ENCODE measurements at regions not wholly inside any gene's neighbourhood (a gene's known extent, or its start where the extent isn't known, plus 50 kb on each side); places are given as distances from the start of the nearest gene placed in this dataset.

DNA sequence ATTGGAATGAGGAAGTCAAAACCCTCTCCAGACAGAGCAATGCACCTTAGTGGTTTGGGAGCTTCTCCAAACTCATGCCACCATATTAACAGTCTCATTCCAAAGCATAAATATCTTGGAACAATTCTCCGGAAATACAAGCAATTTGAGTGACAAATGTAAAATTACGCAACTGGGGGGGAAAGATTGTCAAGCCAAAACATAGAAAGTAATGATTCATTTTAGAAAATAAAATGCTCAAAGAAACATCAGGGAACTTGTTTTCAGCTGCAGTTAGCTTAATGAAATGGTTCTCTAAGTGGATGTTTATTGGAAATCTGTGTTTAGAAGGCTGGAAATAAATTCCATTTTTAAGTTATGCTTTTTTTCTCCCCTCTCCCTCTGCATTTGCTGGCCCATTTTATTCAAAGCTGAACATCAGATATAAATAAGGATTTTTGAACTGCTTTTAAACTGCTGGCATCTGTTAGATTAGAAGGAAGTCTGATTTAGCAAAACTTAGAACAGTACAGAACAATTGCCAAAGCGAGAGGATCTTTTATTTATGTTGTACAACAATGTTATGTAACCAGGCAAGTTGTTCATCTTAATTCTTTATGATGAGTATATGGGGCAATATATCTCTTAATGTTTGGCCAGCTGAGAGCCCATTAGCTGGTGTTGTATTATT is 551.9 kb downstream of the PRELID2 start:
- TF ChIP-seq POLR2A (IDR thresholded peaks at IDR 0.05; ENCODE audit: low read length) = no peak
- TF ChIP-seq GATA1 (IDR thresholded peaks at IDR 0.05; ENCODE audit: low read depth, low read length) = no peak
